Astrocyte (in vitro differentiated cells and primary cell): ENCODE measurements at regions not wholly inside any gene's neighbourhood (a gene's known extent, or its start where the extent isn't known, plus 50 kb on each side); places are given as distances from the start of the nearest gene placed in this dataset.

Source experiments
- CTCF ChIP-seq: IDR thresholded peaks from 2 replicates; pipeline ENCODE4 v1.5.1; 2011; ENCODE audit warnings: low read depth, mild to moderate bottlenecking, inconsistent platforms, low read length, moderate library complexity; ENCODE audit not compliant: insufficient read depth
- EZH2 ChIP-seq: IDR thresholded peaks from 2 replicates; pipeline ENCODE4 v1.6.1; 2012; ENCODE audit warnings: mild to moderate bottlenecking, low read length, inconsistent platforms; ENCODE audit not compliant: insufficient read depth

DNA sequence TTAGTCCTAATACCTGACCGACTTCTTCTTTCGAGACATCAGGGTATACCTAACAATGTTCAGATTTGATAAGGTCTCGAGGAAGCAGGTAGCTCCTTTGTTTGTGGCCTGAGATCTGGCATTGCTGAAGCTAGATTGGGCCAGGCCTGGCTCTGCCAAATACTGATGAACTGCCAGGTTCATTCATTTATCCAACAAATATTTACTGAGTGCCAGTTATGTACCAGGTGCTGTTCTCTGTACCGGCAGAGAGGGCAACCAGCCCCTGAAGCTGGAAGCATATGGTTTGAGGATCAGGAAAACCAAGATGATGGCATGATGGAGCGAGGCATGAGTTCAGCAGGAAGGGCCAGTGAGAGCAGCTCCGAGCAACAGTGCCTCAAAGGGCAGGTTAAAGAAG, 196.2 kb upstream of the NSMCE3 start:
- TF ChIP-seq CTCF (no peak), EZH2 (no peak)
